ENCODE measurements at regions not wholly inside any gene's neighbourhood (a gene's known extent, or its start where the extent isn't known, plus 50 kb on each side); places are given as distances from the start of the nearest gene placed in this dataset.

GRCh38 chr1:87816646-87817045, 488.0 kb downstream of the LMO4 start:
- DNase-seq (ENCODE audit: low read depth), result no peak

DNA sequence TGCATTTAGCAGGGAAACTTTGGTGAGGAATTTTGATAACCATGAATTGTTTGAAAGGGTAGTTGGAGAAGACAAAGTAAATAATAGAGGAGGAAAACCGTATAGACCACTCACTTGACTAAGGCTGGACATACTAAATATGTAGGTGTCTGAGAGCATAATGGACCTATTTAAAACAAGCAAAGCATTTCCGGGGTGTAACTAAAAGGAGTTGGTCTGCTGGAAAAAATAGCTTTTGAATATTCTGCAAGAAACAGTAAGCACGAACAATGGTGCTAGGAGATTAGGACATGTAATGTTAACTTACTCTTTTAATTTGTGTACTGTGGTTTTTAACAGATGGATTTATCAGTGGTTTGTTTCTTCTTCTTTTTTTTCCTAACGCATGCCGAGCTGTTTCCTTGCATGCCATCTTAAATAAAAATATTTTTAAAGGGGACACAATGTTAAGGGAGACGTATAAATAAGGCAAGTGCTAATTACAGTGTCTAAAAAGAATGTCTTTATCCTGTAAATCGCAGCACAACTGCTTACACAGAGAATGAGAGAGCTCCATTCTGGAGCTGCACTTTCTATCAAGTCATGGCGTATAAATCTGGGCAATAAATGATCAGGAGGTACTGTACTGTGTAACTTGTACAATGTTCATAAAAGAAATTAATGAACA, 492.1 kb downstream of the LMO4 start:
- no peak for DNase-seq (ENCODE audit: low read depth)

DNA sequence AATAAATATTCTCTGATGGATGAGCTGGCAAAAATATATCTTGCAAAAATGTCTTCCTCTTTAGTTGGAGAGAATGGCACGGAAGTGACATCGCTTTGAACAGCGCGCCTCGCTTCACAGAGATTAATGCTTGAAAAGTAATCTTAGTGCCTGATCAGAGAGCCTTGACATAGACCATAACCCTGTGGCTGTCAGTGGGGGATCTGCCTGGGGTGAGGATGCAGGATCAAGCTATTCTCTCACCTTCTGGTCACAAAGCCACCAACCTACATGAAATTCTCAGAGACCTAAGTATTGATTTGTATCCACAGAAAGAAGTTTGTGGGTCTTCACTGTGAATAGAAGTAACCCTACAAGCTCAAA, 492.6 kb downstream of the LMO4 start:
- no peak for DNase-seq (ENCODE audit: low read depth)

- peak; percentile 41 for DNase-seq (ENCODE audit: low read depth)
Measured at GRCh38 chr1:87826681-87827251, 498.1 kb downstream of the LMO4 start.

- no peak for DNase-seq (ENCODE audit: low read depth)
Measured at GRCh38 chr1:87829360-87829759, 500.7 kb downstream of the LMO4 start.

DNA sequence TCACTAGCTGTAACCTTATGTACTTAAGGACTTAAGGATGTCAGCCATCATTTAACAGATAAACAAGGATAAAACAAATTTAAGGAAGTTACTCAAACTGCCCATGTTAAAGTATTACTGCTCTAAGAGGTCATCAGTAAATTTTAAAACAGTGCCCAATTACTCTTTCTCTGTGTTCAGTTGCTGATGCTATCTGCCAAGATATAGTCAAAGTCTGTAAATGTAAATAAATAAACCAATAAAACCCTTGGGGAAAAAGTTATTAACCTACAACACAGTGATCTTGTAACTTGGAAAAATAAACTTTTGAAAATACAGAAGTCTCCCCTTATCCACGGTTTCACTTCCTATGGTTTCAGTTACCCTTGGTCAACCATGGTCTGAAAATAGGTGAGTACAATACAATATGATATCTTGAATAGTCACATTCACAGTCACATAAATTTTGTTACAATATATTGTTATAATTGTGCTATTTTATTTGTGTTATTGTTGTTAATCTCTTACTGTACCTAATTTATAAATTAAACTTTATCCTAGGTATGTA, 501.8 kb downstream of the LMO4 start:
- no peak for DNase-seq (ENCODE audit: low read depth)

- no peak for DNase-seq (ENCODE audit: low read depth)
Measured at GRCh38 chr1:87833166-87833565, 504.5 kb downstream of the LMO4 start.

GRCh38 chr1:87834151-87834550, 505.5 kb downstream of the LMO4 start:
- DNase-seq (ENCODE audit: low read depth), result no peak

DNA sequence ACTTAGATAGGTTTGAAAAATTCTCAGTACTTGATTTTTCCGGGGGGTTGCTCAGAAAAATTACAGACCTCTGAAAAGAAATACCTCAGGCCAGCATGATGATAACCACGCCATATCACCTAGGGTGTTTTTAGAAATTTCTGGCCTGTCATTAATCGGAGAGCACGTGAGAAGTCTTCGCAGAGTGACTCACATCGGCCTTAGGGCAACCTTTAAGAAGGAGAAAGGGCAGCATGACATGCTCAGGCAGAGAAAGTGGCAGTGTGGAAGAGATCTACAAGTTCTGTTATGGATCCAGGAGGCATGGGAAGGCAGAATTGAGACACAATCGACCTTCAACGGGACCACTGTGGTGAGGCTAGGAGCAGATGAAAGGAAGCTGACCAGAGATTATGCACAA, 506.3 kb downstream of the LMO4 start:
- peak; percentile 37 for DNase-seq (ENCODE audit: low read depth)

DNA sequence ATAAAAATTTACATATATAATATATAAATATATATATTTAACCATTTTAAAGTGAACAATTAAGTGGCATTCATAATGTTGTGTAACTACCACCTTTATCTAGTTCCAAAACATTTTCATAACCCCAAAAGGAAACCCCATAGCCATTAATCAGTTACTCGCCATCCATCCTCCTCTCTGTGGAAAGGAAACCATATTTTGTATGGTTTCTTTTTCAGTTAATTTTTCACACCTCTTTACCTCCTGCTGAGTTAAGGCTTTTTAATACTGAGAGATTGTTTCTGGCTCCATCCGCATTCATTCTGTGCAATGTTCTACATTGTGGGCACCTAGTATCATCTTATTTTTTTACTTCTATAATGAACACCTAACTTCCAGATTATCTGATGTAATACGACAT, 512.1 kb downstream of the LMO4 start:
- DNase-seq (ENCODE audit: low read depth), result no peak

DNA sequence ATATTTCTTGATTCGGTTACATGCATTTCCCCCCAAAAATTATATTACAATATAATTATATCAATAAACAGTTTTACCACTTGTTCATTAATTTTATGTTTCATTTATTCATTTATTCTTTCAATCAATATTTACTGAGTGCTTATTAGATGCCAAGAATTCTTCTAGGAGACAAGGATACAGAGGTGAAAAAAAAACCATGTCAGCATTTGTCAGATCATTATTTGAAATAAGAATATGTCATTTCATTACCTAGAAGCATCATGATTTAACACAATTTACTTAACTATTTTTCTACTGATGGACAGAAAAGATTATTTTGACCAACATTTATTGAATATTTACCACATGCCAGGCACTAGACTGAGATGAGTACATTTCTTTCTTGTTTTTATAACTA, 512.7 kb downstream of the LMO4 start:
- no peak for DNase-seq (ENCODE audit: low read depth)

GRCh38 chr1:87842156-87842555, 513.5 kb downstream of the LMO4 start:
- DNase-seq (ENCODE audit: low read depth), result no peak

GRCh38 chr1:87844251-87844650, 515.6 kb downstream of the LMO4 start:
- DNase-seq (ENCODE audit: low read depth), result no peak

- no peak for DNase-seq (ENCODE audit: low read depth)
Measured at GRCh38 chr1:87851490-87851889, 522.8 kb downstream of the LMO4 start.

DNA sequence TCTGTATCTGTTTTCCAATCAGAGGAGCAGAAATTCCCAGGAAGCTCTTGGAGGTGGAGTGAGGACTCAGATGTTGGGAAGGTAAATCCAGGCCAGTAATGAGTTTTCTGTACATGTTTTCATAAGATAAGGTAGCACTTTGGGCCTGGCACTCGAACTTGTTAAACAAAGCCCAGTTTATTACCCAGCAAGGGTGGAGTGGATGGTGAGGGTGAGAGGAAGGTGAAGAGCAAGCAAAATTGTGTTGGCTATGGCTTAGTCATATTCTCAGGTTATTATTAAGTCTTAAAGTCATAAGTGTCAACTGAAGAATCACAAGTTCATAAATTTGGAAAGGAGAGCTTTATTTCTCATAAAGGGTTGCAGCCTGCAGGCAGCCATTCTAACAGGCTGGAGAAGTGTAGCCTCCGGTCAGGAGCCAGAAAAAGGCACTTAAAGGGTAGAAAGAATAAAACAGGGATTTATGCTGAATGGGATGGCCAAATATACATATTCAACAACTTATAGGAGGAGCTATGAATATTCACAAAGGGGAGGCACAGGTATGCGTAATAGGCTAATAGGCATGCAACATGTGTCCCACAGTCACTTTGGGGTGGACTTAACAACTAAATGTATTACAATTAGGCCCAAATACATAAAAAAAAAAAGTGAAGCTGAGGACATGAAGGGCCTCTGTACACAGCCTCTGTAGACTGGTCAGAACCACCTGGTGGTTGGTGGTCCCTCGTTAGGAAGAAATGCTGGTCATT, 523.9 kb downstream of the LMO4 start:
- no peak for DNase-seq (ENCODE audit: low read depth)

DNA sequence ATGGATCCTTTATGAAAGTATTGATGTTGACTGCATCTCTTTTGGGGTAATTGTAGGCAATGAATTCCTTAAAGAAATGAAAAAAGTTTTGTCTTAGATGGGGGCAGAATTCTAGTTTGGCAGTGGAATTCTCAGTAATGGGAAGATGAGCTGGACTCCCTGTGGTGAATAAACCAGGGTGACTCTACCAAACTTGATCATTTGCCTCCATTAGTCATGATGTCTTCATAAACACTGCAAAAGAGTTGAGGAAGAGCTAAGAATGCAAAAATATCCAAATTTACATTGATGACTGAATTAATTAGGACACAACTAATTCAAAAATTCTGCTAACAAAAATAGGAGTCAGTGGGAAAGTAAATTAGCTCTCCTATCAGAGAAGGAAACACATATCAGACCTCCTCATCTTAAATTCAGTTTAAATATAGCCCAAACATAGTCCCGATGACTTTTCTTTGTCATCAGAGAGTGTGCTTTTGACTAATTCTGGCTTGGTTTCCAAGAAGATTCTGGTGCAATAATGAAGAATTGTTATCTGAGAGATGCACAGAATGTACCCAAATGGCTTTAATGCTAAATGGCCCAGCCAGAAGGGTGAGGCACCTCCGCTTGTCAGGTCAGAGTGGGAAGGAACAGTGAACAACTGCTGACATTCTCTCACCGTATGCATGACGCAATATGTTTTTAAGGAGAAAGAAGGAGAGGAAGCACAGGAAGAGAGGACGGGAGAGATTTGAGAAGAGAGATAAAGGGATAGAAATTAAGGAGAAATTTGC, 525.1 kb downstream of the LMO4 start:
- DNase-seq (ENCODE audit: low read depth), result no peak

GRCh38 chr1:87863317-87863716, 534.6 kb downstream of the LMO4 start:
- DNase-seq (ENCODE audit: low read depth), result no peak

DNA sequence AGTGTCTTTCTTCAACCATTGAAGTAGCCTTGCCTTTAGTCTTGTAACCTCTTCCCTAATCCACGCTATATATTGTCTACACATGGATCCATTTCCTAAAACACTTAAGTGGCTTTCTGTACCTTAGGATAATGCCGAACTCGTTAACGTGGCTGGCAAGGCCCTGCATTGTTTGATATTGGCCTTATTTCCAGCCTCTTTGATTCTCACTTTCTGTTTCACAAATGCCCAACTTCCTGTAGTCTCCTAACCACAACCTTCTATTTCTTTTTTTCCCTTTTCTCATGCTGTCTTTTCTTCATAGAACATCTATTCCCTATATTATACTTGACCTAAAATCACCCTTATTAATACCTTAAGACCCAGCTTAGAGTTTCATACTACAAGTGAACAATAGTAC, 536.0 kb downstream of the LMO4 start:
- DNase-seq (ENCODE audit: low read depth), result no peak

GRCh38 chr1:87866416-87866815, 537.7 kb downstream of the LMO4 start:
- DNase-seq (ENCODE audit: low read depth), result no peak

DNA sequence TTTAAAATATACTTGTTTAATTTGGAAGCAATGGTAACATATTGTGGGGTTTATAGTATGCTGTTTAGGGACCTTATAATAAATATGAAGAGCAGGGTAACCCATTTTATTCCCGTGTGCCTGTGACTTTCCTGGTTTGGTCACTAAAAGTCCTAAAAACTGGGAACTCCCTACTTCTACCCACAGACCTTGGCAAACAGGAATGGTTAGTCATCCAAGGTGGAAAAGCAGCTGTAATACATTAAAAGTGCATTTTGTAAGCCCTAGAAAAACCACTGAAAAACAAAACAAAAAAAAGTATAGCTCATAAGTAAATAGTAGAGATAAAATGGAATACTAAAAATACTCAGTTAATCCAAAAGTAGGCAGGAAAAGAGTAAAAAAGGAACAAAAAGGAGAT, 538.9 kb downstream of the LMO4 start:
- DNase-seq (ENCODE audit: low read depth), result peak; percentile 63

DNA sequence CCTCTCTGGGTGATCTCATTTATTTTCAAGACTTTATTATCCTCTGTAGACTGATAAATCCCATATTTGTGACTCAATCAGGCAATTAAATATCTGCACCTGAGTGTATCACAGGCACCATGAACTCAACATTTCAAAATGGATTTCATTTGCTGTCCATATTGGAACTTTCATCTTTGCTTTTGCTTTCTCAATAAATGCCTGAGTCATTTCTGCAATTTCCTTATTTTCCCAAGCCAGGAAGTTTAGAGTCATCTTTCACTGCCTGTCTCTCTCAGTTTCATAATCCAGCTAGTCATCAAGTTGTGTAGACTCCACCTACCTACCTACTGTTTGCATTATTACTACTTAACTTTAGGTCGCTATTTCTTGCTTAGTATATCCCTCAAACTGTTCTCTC, 540.9 kb downstream of the LMO4 start:
- peak; percentile 75 for DNase-seq (ENCODE audit: low read depth)

DNA sequence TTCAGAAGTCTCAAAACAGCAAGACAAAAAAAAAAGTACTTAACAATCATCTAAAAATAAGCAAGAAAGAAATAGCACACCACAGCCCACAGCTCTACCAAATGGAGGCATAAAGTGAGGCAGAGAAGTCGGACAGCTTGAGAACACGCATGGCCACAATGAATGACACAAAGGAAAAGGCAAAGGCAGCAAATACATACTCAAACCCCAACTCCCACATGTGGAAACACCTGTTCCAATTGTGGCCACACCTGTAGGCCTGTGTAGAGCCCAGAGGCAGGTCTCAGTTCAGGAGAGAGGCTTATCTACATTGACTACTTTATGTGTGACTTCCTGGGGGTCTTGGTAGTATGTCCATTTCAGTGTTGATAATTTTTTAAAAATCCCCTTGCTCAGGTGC, 543.5 kb downstream of the LMO4 start:
- no peak for DNase-seq (ENCODE audit: low read depth)
